ENCODE measurements at regions not wholly inside any gene's neighbourhood (a gene's known extent, or its start where the extent isn't known, plus 50 kb on each side); places are given as distances from the start of the nearest gene placed in this dataset.

GRCh38 chr1:29546496-29546895 lies 310.2 kb downstream of the PTPRU start:
- Histone ChIP-seq H3K9ac (ENCODE audit: low read depth, low read length, poor library complexity, severe bottlenecking) (no peak overlapping the region), H3K4me1 (ENCODE audit: insufficient read depth, low read length, poor library complexity, severe bottlenecking) (no peaks in the 10 kb centered on the region), H3K9me2 (replicated peaks; ENCODE audit: low read depth, low read length) (no peaks in the 10 kb centered on the region), H3K36me3 (ENCODE audit: insufficient read depth, low read length) (no peaks in the 10 kb centered on the region), H2AFZ (ENCODE audit: low read length) (no peak overlapping the region), H3F3A (ENCODE audit: low read depth) (no peaks in the 10 kb centered on the region), H4K20me1 (ENCODE audit: insufficient read depth, low read length, poor library complexity, severe bottlenecking) (no peaks in the 10 kb centered on the region), H3K4me2 (ENCODE audit: low read depth, low read length, poor library complexity, severe bottlenecking) (no peak overlapping the region), H3K27me3 (ENCODE audit: insufficient read depth, low read length, poor library complexity, severe bottlenecking) (no peaks in the 10 kb centered on the region), H3K79me2 (ENCODE audit: insufficient read depth, low read length) (no peaks in the 10 kb centered on the region), H3K9me3 (ENCODE audit: insufficient read depth, low read depth, low read length) (no peaks in the 10 kb centered on the region; the same call in 1 of the 2 replicates), H3K4me3 (ENCODE audit: low read length, poor library complexity, severe bottlenecking) (no peak overlapping the region)
- TF ChIP-seq EZH2phosphoT487 (IDR thresholded peaks at IDR 0.05; ENCODE audit: borderline replicate concordance) (no peak), CTCF (conservative IDR thresholded peaks at IDR 0.05; ENCODE audit: low read length) (no peak)

GRCh38 chr1:29544406-29544805 lies 308.1 kb downstream of the PTPRU start:
- H3K36me3 ChIP-seq (ENCODE audit: insufficient read depth, low read length), result no peaks in the 10 kb centered on the region
- H3K4me2 ChIP-seq (ENCODE audit: low read depth, low read length, poor library complexity, severe bottlenecking), result no peak overlapping the region
- TF ChIP-seq CTCF (conservative IDR thresholded peaks at IDR 0.05; ENCODE audit: low read length) (no peak), EZH2phosphoT487 (IDR thresholded peaks at IDR 0.05; ENCODE audit: borderline replicate concordance) (no peak)
- no peaks in the 10 kb centered on the region for H3K9me2 ChIP-seq (replicated peaks; ENCODE audit: low read depth, low read length)
- H3K27me3 ChIP-seq (ENCODE audit: insufficient read depth, low read length, poor library complexity, severe bottlenecking), result no peaks in the 10 kb centered on the region
- no peak overlapping the region for H3K9ac ChIP-seq (ENCODE audit: low read depth, low read length, poor library complexity, severe bottlenecking)
- H3K4me3 ChIP-seq (ENCODE audit: low read length, poor library complexity, severe bottlenecking), result no peak overlapping the region
- H3F3A ChIP-seq (ENCODE audit: low read depth), result no peaks in the 10 kb centered on the region
- H3K9me3 ChIP-seq (ENCODE audit: insufficient read depth, low read depth, low read length), result no peaks in the 10 kb centered on the region; the same call in 1 of the 2 replicates
- no peaks in the 10 kb centered on the region for H3K4me1 ChIP-seq (ENCODE audit: insufficient read depth, low read length, poor library complexity, severe bottlenecking)
- no peaks in the 10 kb centered on the region for H4K20me1 ChIP-seq (ENCODE audit: insufficient read depth, low read length, poor library complexity, severe bottlenecking)
- no peak overlapping the region for H2AFZ ChIP-seq (ENCODE audit: low read length)
- no peaks in the 10 kb centered on the region for H3K79me2 ChIP-seq (ENCODE audit: insufficient read depth, low read length)

- H3K9me2 ChIP-seq (replicated peaks; ENCODE audit: low read depth, low read length), result no peaks in the 10 kb centered on the region
- no peaks in the 10 kb centered on the region for H4K20me1 ChIP-seq (ENCODE audit: insufficient read depth, low read length, poor library complexity, severe bottlenecking)
- H3K9ac ChIP-seq (ENCODE audit: low read depth, low read length, poor library complexity, severe bottlenecking), result no peak overlapping the region
Observed at GRCh38 chr1:29543586-29543985, 307.3 kb downstream of the PTPRU start.

More at GRCh38 chr1:29543586-29543985, 307.3 kb downstream of the PTPRU start:
- Histone ChIP-seq H3K4me1 (ENCODE audit: insufficient read depth, low read length, poor library complexity, severe bottlenecking) (no peaks in the 10 kb centered on the region), H3K27me3 (ENCODE audit: insufficient read depth, low read length, poor library complexity, severe bottlenecking) (no peaks in the 10 kb centered on the region), H3K36me3 (ENCODE audit: insufficient read depth, low read length) (no peaks in the 10 kb centered on the region), H3K9me3 (ENCODE audit: insufficient read depth, low read depth, low read length) (no peaks in the 10 kb centered on the region; the same call in 1 of the 2 replicates), H3K4me2 (ENCODE audit: low read depth, low read length, poor library complexity, severe bottlenecking) (no peak overlapping the region), H2AFZ (ENCODE audit: low read length) (no peak overlapping the region), H3F3A (ENCODE audit: low read depth) (no peaks in the 10 kb centered on the region), H3K79me2 (ENCODE audit: insufficient read depth, low read length) (no peaks in the 10 kb centered on the region), H3K4me3 (ENCODE audit: low read length, poor library complexity, severe bottlenecking) (no peak overlapping the region)
- TF ChIP-seq EZH2phosphoT487 (IDR thresholded peaks at IDR 0.05; ENCODE audit: borderline replicate concordance) (no peak), CTCF (conservative IDR thresholded peaks at IDR 0.05; ENCODE audit: low read length) (no peak)
